Sciatic nerve (tissue), 2 donors: ENCODE measurements at regions not wholly inside any gene's neighbourhood (a gene's known extent, or its start where the extent isn't known, plus 50 kb on each side); places are given as distances from the start of the nearest gene placed in this dataset.

Source experiments
- ATAC-seq: fragments of 200-7000 bp; cut with Tn5 transposase; one replicate; pipeline ENCODE4 v1.9.1; 2020; ENCODE audit warnings: mild to moderate bottlenecking, moderate library complexity
- DNase-seq: peaks from one replicate; pipeline ENCODE4 v3.0.0-alpha.2; 2020; ENCODE audit warnings: low spot score
- intact Hi-C: fragments of 100-400 bp; cut with DNase I; formaldehyde crosslinking; loops from one replicate; pipeline ENCODE4 v1.14.2; 2022
- donor health status: DM: no; HTN: no; CAD: no.
- donor health status: DM: no; HTN: no; CAD: no.

GRCh38 chr11:30811226-30811755 is 225.1 kb upstream of the MPPED2 start:
- no peak for DNase-seq
- intact Hi-C loops, result no loop called here
- ATAC-seq, result no peak

- intact Hi-C loops, result no loop called here
- ATAC-seq (no peak), DNase-seq (no peak)
These were observed 224.0 kb upstream of the MPPED2 start for GRCh38 chr11:30810116-30810515.

- no peak for DNase-seq
- intact Hi-C loops, result no loop called here
- ATAC-seq, result no peak
These were observed 215.2 kb upstream of the MPPED2 start for GRCh38 chr11:30801357-30801756.

- intact Hi-C loops, result no loop called here
These were observed 214.8 kb upstream of the MPPED2 start for GRCh38 chr11:30800904-30801303.

GRCh38 chr11:30798547-30799236 is 212.5 kb upstream of the MPPED2 start:
- intact Hi-C loops, result no loop called here
- no peak for ATAC-seq
- DNase-seq, result no peak

More at GRCh38 chr11:30800904-30801303, 214.8 kb upstream of the MPPED2 start:
- no peak for ATAC-seq
- DNase-seq, result no peak

- no peak for DNase-seq
- no peak for ATAC-seq
- intact Hi-C loops, result no loop called here
These were observed 203.1 kb upstream of the MPPED2 start for GRCh38 chr11:30789270-30789669.

- no peak for ATAC-seq
- DNase-seq, result no peak
- intact Hi-C loops, result no loop called here
These were observed 202.7 kb upstream of the MPPED2 start for GRCh38 chr11:30788849-30789248.

GRCh38 chr11:30786256-30787110 is 200.3 kb upstream of the MPPED2 start:
- peak; percentile 45 for ATAC-seq
- no peak for DNase-seq
- intact Hi-C loops, result no loop called here

GRCh38 chr11:30778596-30778995 is 192.4 kb upstream of the MPPED2 start:
- no peak for DNase-seq
- intact Hi-C loops, result no loop called here
- no peak for ATAC-seq

GRCh38 chr11:30775233-30775522 is 189.0 kb upstream of the MPPED2 start:
- intact Hi-C loops, result no loop called here
- ATAC-seq (no peak), DNase-seq (no peak)

- intact Hi-C loops, result no loop called here
- ATAC-seq (no peak), DNase-seq (no peak)
These were observed 188.5 kb upstream of the MPPED2 start for GRCh38 chr11:30774496-30775232.

GRCh38 chr11:30772908-30773307 is 186.8 kb upstream of the MPPED2 start:
- ATAC-seq (no peak), DNase-seq (no peak)
- intact Hi-C loops, result no loop called here

- intact Hi-C loops, result no loop called here
- no peak for ATAC-seq
- DNase-seq, result no peak
These were observed 177.8 kb upstream of the MPPED2 start for GRCh38 chr11:30763951-30764350.

GRCh38 chr11:30762188-30762587 is 176.0 kb upstream of the MPPED2 start:
- ATAC-seq, result no peak
- no peak for DNase-seq
- intact Hi-C loops, result no loop called here

- intact Hi-C loops, result no loop called here
These were observed 174.2 kb upstream of the MPPED2 start for GRCh38 chr11:30760345-30760744.

GRCh38 chr11:30758946-30759504 is 172.9 kb upstream of the MPPED2 start:
- DNase-seq (no peak), ATAC-seq (no peak)
- intact Hi-C loops, result no loop called here

More at GRCh38 chr11:30760345-30760744, 174.2 kb upstream of the MPPED2 start:
- ATAC-seq, result no peak
- DNase-seq, result no peak

GRCh38 chr11:30758518-30758917 is 172.4 kb upstream of the MPPED2 start:
- DNase-seq, result no peak
- ATAC-seq, result no peak
- intact Hi-C loops, result no loop called here

GRCh38 chr11:30758012-30758411 is 171.9 kb upstream of the MPPED2 start:
- no peak for ATAC-seq

GRCh38 chr11:30753994-30754393 is 167.8 kb upstream of the MPPED2 start:
- intact Hi-C loops, result no loop called here
- no peak for ATAC-seq

More at GRCh38 chr11:30758012-30758411, 171.9 kb upstream of the MPPED2 start:
- intact Hi-C loops, result no loop called here
- DNase-seq, result no peak

More at GRCh38 chr11:30753994-30754393, 167.8 kb upstream of the MPPED2 start:
- DNase-seq, result no peak
